ENCODE measurements at regions not wholly inside any gene's neighbourhood (a gene's known extent, or its start where the extent isn't known, plus 50 kb on each side); places are given as distances from the start of the nearest gene placed in this dataset.
"Not testable (repeated sequence)": the region's sequence is repeated elsewhere in the genome, so short reads cannot be mapped to it uniquely, and the experiment has no call there.

DNA sequence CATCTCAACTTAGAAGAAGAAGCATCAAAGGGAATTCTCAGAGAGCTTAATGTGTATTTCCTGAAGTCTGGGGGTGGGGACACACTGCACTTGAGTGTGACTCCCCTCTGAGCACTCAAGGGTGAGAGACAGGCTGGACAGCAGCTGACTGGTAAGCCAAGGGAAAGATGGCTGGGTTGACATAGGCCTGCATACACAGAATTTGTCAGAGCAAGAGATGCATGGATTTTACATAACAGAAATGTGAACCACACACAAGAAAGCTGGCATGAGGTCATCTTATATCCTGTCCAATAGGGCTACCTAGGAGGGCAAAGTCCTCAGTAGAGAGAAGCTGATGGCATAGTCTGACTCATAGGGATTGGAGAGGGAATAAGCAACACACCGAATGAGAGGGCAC is 114.3 kb upstream of the EPB41L4A start:
- DNase-seq (ENCODE audit: low spot score), result peak; percentile 66

GRCh38 chr5:112534067-112534583 is 115.0 kb upstream of the EPB41L4A start:
- DNase-seq (ENCODE audit: low spot score), result no peak

DNA sequence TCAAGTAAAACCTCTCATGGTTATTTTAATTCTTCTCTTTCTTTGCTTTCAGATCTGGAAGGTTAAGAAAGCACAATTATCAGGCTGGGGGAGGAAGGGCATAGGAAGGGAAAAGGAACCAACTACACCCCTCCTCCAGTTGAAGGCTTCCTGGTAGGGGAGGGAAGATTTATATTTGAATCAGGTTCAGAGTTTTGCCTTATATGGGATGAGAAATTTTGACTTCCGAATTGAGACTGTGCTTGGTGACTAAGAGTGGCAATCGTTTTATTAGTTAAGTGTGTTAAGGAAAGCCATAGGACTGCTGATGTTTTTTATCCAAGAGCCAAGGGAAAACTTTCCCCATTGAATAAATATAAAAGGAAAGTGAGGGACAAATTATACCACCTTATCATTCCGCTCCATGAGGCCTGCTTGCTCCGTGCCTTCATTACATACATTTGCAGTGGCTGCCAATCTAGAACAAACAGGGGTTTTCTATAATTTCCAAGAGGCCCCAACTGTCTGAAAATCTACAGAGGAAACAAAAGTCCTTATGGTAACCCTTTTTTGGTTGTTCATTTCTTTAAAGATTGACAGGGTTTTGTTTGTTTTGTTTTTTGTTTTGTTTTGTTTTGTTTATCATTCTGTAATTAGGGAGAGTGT is 115.7 kb upstream of the EPB41L4A start:
- no peak for DNase-seq (ENCODE audit: low spot score)

GRCh38 chr5:112535356-112535755 is 116.3 kb upstream of the EPB41L4A start:
- DNase-seq (ENCODE audit: low spot score), result no peak

DNA sequence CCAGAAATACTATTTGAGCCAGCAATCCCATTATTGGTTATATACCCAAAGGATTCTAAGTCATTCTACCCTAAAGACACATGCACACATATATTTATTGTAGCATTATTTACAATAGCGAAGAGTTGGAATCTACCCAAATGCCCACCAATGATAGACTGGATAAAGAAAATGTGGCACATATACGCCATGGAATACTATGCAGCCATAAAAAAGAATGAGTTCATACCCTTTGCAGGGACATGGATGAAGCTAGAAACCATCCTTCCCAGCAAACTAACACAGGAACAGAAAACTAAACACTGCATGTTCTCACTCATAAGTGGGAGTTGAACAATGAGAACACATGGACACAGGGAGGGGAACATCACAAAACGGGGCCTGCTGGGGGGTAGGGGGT is 125.5 kb upstream of the EPB41L4A start:
- not testable (repeated sequence) for DNase-seq (ENCODE audit: low spot score)

DNA sequence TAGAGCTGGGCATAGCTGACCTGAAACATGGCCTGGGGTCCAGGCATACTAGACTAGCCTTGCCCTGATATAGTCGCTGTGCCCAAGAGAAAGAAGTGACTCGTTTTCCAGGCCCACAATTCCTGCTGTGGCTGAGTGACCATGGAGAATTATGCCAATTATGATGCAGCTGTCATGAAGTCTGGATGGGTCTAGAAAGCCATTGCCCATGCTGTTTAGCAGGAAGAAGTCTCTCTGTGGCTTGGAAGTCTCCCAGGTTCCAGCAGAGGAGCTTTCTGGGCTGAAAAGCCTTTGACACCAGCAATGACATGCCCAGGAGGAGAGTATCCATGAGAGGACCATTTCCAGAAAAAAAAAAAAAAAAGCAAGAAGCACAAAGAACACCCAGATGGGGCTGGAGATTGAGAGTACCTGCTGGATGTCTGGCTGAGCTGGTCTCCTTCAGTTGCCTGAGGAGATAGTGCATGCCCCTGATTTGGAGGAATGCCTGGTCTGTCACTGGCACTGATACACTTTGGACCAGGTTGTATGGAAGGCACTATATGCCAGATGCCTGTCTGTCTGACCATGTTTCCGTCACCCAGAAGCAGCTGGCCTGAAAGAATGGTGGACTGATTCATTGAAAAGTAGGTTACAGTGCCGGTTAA is 128.0 kb upstream of the EPB41L4A start:
- no peak for DNase-seq (ENCODE audit: low spot score)

DNA sequence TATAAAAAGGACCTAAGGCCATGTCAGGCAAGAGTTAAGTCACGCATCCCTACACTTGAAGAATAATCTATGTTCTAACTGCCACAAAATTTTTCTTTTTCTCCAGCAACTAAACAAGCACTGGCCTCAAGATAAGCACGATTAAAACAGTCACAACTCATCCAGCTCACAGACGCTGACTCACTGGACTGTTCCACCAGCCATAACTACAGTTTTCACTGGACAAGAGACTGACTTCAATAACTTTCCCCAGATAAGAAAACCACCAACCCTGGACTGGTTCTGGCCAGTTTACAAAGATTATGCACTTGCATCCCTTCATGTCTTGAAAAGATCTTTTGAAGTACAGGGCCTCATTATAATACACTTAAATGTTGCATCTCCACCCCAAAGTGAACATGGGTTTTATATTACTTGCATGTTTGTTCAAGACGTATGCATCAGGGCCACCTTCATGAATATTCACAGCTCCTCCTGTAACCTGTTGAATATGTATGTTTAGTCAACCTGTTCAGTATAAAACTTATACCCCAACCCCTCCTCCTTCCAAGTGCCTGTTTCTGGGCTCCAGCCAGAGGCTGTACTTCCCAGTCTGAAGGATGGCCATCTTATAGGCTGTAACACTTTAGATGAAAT is 129.3 kb upstream of the EPB41L4A start:
- DNase-seq (ENCODE audit: low spot score), result no peak

DNA sequence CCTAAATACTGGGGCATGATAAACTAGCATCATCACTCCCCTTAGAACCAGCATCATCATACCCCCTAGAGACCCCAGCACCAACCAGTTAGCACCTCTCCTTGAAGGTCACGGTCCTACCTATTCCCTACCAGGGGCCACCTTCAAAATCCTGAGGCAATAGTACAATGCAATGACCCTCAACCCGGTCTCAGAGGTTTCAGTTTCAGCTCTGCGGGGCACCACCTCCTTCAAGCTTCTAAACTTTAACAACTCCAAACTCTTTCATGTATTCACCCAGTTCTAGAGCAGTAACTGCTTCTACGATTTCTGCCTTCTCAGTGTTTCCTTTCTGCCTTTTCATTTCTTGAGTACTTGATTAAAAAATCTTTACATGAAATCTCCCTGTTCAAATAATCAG is 130.1 kb upstream of the EPB41L4A start:
- DNase-seq (ENCODE audit: low spot score), result no peak

- DNase-seq (ENCODE audit: low spot score), result no peak
Observed at GRCh38 chr5:112549605-112550166, 130.6 kb upstream of the EPB41L4A start.

DNA sequence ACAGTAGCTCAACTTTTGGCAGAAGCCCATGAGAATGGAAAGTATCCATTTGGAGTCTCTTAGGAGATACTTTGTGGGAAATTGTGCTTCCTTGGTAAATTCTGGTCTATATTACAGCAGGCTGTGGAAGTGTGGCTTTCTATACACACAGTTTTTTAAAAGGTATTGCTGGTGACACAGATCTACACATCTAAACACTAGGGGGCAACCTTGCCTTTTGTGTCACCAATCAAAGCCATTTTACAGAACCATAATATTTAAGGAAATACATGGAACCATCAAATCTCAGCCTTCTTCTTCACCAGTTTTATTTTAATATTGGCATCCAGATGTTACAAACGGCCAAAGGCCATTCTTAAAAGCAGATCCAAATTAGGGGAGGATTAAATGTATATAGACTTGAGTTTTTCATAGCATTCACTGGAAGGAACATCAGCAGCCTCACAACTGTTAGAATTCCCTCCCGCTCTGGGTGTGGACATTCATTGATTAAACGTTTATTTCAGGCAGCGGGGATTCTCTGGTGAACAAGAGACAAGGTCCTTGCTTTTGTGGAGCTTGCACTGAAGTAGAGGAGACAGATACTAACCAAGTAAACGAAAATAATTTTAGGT is 132.4 kb upstream of the EPB41L4A start:
- DNase-seq (ENCODE audit: low spot score), result peak; percentile 66

DNA sequence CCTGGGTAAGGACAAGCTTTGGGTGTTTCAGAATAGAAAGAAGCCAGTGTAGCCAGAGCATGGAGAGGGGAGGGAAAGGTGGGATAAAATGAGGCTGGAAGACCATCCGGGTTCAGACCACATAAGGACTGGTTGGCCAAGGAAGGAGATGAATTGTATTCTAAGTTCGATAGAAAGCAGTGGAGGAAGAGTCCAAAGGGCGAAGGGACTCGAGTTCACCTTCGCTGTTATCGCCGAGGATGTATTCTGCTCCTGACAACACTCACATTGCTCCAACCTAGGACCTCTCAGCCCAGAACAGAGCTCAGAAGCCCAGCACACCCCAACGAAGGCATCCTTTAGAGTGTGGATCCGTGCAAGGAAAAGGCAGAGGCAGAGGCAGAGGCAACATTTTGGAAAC is 133.1 kb upstream of the EPB41L4A start:
- DNase-seq (ENCODE audit: low spot score), result no peak

DNA sequence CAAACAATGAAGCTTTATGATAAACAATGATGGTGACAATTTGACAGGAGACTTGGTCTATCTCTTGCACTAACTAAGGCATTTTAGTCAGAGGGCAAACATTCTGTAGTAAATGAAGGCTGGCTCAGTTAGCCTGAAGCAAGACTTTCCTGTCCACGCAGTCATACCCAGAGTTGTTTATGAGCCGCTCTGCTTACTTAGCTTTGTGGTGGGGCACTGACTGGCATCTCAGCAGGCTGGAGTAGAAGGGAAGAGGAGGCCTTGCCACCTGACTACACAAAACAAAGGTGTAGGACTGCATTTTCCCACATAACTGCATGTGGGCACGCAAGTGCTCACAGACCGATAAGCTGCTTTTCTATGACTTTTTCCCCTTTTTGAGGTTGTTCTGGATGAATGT is 133.7 kb upstream of the EPB41L4A start:
- no peak for DNase-seq (ENCODE audit: low spot score)

- DNase-seq (ENCODE audit: low spot score), result no peak
Observed at GRCh38 chr5:112554101-112554977, 135.3 kb upstream of the EPB41L4A start.

DNA sequence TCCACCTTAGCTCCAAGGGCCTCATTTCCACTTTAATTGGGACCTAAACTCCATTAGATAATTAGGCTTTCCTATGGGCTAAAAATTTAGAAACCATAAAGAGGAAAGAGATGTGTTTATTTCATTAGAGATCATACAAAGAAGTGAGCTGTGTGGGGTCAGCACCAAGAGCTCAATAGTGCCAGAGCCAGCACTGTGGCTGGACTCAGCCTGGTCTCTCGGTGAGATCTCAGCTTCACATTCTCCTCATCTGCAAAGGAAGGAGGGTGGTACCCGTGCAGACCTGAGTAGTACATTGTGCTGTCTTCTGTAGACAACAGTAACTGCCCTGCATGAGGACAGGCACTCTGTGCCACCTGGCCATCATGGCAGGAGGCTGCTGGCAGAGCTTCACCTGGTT is 136.1 kb upstream of the EPB41L4A start:
- DNase-seq (ENCODE audit: low spot score), result no peak

DNA sequence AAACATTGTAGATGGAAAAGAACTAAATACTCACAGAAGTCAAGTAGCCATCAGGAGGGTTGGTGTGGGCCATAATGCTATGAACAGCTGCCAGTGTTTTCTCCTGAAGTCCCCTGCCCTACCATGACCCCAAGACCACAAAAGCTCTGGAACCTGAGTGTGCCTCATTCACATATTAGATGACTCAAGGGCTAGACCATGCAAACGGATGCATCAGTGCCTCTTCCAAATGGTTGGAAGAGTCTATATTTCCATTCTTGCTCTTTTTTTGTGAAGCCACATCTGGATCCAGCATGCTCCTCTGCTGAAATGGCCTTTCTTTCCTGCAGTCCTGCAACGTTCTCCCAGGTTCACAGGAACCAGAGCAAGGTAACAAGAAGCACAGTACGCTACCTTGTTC is 136.6 kb upstream of the EPB41L4A start:
- no peak for DNase-seq (ENCODE audit: low spot score)

DNA sequence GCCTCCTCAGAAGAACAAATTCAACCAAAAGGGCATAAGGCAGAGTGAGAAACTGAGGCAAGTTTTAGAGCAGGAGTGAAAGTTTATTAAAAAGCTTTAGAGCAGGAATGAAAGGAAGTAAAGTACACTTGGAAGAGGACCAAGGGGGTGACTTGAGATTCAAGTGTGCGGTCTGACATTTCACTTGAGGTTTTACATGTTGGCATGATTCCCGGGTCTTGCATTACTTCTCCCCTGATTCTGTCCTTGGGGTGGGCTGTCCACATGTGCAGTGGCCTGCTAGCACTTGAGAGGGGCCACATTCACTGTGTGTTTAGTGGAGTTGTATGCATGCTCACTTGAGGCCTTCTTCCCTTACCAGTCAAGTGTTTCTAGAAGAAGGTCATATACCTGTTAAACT is 140.4 kb upstream of the EPB41L4A start:
- not testable (repeated sequence) for DNase-seq (ENCODE audit: low spot score)

GRCh38 chr5:112560371-112560770 is 141.3 kb upstream of the EPB41L4A start:
- DNase-seq (ENCODE audit: low spot score), result no peak

GRCh38 chr5:112563169-112563826 is 144.2 kb upstream of the EPB41L4A start:
- DNase-seq (ENCODE audit: low spot score), result no peak

DNA sequence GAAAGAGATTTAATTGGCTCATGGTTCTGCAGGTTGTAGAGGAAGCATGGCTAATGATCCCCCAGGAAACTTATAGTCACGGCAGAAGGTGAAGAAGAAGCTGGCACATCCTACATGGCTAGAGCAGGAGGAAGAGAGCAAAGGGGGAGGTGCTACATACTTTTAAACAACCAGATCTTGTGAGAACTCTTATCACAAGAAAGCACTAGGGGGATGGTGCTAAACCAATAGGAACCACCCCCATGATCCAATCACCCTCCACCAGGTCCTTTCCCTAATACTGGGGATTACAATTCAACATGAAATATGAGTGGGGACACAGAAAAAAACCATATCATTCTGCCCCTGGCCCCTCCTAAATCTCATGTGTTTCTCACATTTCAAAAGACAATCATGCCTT is 147.2 kb upstream of the EPB41L4A start:
- DNase-seq (ENCODE audit: low spot score), result no peak

DNA sequence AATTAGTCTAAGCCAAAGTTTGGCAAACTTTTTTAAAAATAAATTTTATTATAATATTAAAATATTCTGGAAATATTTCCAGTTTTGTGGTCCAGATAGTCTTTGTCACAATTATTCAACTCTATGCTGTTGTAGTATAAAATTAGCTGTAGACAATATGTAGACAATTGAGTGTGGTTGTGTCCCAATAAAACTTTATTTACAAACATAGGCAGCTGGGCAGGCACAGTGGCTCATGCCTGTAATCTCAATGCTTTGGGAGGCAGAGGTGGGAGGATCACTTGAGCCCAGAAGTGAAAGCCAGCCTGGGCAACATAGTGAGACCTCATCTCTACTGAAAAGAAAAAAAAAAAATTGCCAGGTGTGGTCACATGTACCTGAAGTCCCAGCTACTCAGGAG is 150.5 kb upstream of the EPB41L4A start:
- no peak for DNase-seq (ENCODE audit: low spot score)
